AG04449 (cell line): ENCODE measurements at regions not wholly inside any gene's neighbourhood (a gene's known extent, or its start where the extent isn't known, plus 50 kb on each side); places are given as distances from the start of the nearest gene placed in this dataset.
"Not testable (repeated sequence)": the region's sequence is repeated elsewhere in the genome, so short reads cannot be mapped to it uniquely, and the experiment has no call there.

Experiments
- CTCF ChIA-PET: fragments of 350-600 bp; formaldehyde crosslinking; extraction: SDS; loops from one replicate; lab custom pipeline; 2021; ENCODE audit warnings: antibody characterized with exemption; lab: Yijun Ruan, JAX
- POLR2A ChIA-PET: fragments of 400-600, 350-600 bp; formaldehyde crosslinking; extraction: SDS; loops from one replicate; lab custom pipeline; 2020; ENCODE audit warnings: antibody characterized with exemption, inconsistent platforms; lab: Yijun Ruan, JAX
- DNase-seq: peaks from one replicate; pipeline ENCODE4 v3.0.0-alpha.2; 2010; ENCODE audit warnings: low read depth, low spot score
- H3K4me3 ChIP-seq: 2 replicates; pipeline ENCODE4 v1.5.1; 2011; ENCODE audit warnings: low read depth, mild to moderate bottlenecking, control low read depth, low read length
- CTCF ChIP-seq: IDR thresholded peaks from one replicate; pipeline ENCODE4 v1.5.1; 2011; ENCODE audit warnings: mild to moderate bottlenecking, moderate library complexity, low read length, control low read depth, inconsistent platforms; ENCODE audit not compliant: insufficient read depth; ENCODE audit errors: missing control alignments

GRCh38 chr1:181896824-181897223 lies 164.7 kb downstream of the ZNF648 start:
- no peak for TF ChIP-seq CTCF
- ChIA-PET CTCF (no interaction called here), POLR2A (no interaction called here)
- no peak overlapping the region for H3K4me3 ChIP-seq
- DNase-seq = no peak

DNA sequence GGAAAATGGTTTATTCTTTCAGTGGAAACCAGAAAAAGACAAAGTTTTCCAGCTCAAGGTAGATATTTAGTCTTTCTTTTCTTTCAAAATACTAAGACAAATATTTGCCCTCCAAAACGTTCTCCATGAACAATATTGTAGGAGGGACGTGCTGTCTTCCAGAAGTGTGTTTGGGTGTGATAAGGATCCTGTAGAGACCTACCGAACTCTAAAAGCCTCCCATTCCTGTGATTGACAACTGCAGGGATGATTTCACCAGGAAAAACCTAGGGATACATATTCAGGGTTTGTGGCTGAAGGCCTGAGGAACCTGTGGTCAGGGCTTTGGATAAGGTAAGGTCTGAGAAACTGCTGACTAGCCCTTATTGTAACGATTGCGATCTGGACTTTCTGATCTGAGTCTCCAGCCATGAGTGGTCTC lies 167.1 kb downstream of the ZNF648 start:
- ChIA-PET CTCF (no interaction called here), POLR2A (no interaction called here)
- no peak for TF ChIP-seq CTCF
- no peak overlapping the region for H3K4me3 ChIP-seq
- DNase-seq = no peak

GRCh38 chr1:181893937-181894336 lies 167.6 kb downstream of the ZNF648 start:
- ChIA-PET POLR2A (no interaction called here), CTCF (no interaction called here)
- H3K4me3 ChIP-seq = no peak overlapping the region
- TF ChIP-seq CTCF = no peak
- DNase-seq = no peak

GRCh38 chr1:181893150-181893549 lies 168.4 kb downstream of the ZNF648 start:
- DNase-seq, CTCF ChIA-PET, POLR2A ChIA-PET, H3K4me3 ChIP-seq: not testable (repeated sequence)

- CTCF ChIA-PET = no interaction called here
- H3K4me3 ChIP-seq = no peak overlapping the region
- TF ChIP-seq CTCF = no peak
- POLR2A ChIA-PET = no interaction called here
- DNase-seq = no peak
Measured at GRCh38 chr1:181872562-181872961, 188.9 kb downstream of the ZNF648 start.

GRCh38 chr1:181863736-181864135 lies 197.8 kb downstream of the ZNF648 start:
- CTCF ChIA-PET = no interaction called here

More at GRCh38 chr1:181863736-181864135, 197.8 kb downstream of the ZNF648 start:
- DNase-seq = no peak
- no peak overlapping the region for H3K4me3 ChIP-seq
- POLR2A ChIA-PET = no interaction called here
- no peak for TF ChIP-seq CTCF
